ENCODE measurements at regions not wholly inside any gene's neighbourhood (a gene's known extent, or its start where the extent isn't known, plus 50 kb on each side); places are given as distances from the start of the nearest gene placed in this dataset.

GRCh38 chr13:40079721-40080120 lies 424.3 kb downstream of the COG6 start:
- no peaks in the 10 kb centered on the region for H3K4me1 ChIP-seq (ENCODE audit: insufficient read depth, low read length, poor library complexity, severe bottlenecking)
- ChIA-PET POLR2A (interaction anchor here (0.5 to 1.7 kb wide), 8 partner anchors 10 to 679 kb away, joined by 3 to 7 read pairs (median 4); no protein-coding TSS in a partner anchor), CTCF (ENCODE audit: unreplicated experiment) (no interaction called here)
- no peak overlapping the region for H3K27ac ChIP-seq (ENCODE audit: low read depth, low read length, poor library complexity, severe bottlenecking)
- TF ChIP-seq EZH2phosphoT487 (IDR thresholded peaks at IDR 0.05; ENCODE audit: borderline replicate concordance, low read depth, low read length) = no peak
- TF ChIP-seq, protein P1, sequence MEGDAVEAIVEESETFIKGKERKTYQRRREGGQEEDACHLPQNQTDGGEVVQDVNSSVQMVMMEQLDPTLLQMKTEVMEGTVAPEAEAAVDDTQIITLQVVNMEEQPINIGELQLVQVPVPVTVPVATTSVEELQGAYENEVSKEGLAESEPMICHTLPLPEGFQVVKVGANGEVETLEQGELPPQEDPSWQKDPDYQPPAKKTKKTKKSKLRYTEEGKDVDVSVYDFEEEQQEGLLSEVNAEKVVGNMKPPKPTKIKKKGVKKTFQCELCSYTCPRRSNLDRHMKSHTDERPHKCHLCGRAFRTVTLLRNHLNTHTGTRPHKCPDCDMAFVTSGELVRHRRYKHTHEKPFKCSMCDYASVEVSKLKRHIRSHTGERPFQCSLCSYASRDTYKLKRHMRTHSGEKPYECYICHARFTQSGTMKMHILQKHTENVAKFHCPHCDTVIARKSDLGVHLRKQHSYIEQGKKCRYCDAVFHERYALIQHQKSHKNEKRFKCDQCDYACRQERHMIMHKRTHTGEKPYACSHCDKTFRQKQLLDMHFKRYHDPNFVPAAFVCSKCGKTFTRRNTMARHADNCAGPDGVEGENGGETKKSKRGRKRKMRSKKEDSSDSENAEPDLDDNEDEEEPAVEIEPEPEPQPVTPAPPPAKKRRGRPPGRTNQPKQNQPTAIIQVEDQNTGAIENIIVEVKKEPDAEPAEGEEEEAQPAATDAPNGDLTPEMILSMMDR (conservative IDR thresholded peaks at IDR 0.05; ENCODE audit: low read length) = no peak
- no peak for DNase-seq (ENCODE audit: low spot score)
- no peak overlapping the region for H2AFZ ChIP-seq (ENCODE audit: low read length)
- H3K9me3 ChIP-seq (ENCODE audit: low read length) = no peaks in the 10 kb centered on the region
- H3K9me2 ChIP-seq (ENCODE audit: insufficient read depth, low read length) = no peaks in the 10 kb centered on the region
- no peaks in the 10 kb centered on the region for H3K36me3 ChIP-seq (ENCODE audit: insufficient read depth, low read length)
- intact Hi-C loops (cut with micrococcal nuclease; ENCODE audit: unreplicated experiment) = no loop called here
- H3K4me3 ChIP-seq (ENCODE audit: low read depth, low read length, poor library complexity, severe bottlenecking) = no peak overlapping the region
- H4K20me1 ChIP-seq (ENCODE audit: insufficient read depth, low read length) = no peaks in the 10 kb centered on the region
- H3K79me2 ChIP-seq (ENCODE audit: insufficient read depth, low read depth, low read length) = no peaks in the 10 kb centered on the region
- BruUV-seq (replicated peaks) = no TSS peak
- no peak overlapping the region for H3K4me2 ChIP-seq (ENCODE audit: low read length)

DNA sequence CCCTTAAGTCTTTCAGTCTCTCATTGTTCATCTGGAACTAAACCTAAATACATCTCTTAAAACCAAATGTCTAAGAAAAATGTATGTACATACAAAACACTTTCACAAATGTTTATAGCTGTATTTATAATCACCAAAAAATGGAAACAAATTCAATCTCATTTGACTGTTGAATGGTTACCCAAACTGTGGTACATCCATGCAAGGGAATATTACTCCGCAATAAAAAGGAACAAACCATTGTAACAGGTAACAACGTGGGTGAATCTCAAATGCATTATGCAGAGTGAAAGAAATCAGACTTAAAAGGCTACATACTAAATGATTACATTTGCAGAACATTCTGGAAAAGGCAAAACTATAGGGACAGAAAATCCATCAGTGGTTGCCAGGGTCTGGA lies 425.2 kb downstream of the COG6 start:
- ChIA-PET POLR2A (interaction anchor here (1.3 to 1.7 kb wide), 2 partner anchors 9 to 38 kb away, joined by 4 to 7 read pairs; no protein-coding TSS in a partner anchor), CTCF (ENCODE audit: unreplicated experiment) (interaction anchor here (0.6 kb wide), 1 partner anchor 21 kb away, joined by 3 read pairs; no protein-coding TSS in a partner anchor)
- H4K20me1 ChIP-seq (ENCODE audit: insufficient read depth, low read length) = no peaks in the 10 kb centered on the region
- no peaks in the 10 kb centered on the region for H3K4me1 ChIP-seq (ENCODE audit: insufficient read depth, low read length, poor library complexity, severe bottlenecking)
- no peak for TF ChIP-seq EZH2phosphoT487 (IDR thresholded peaks at IDR 0.05; ENCODE audit: borderline replicate concordance, low read depth, low read length)
- TF ChIP-seq, protein P1 (conservative IDR thresholded peaks at IDR 0.05; ENCODE audit: low read length) = no peak
- H3K9me2 ChIP-seq (ENCODE audit: insufficient read depth, low read length) = no peaks in the 10 kb centered on the region
- no peak overlapping the region for H2AFZ ChIP-seq (ENCODE audit: low read length)
- H3K4me2 ChIP-seq (ENCODE audit: low read length) = no peak overlapping the region
- no peaks in the 10 kb centered on the region for H3K79me2 ChIP-seq (ENCODE audit: insufficient read depth, low read depth, low read length)
- BruUV-seq (replicated peaks) = no TSS peak
- intact Hi-C loops (cut with micrococcal nuclease; ENCODE audit: unreplicated experiment) = no loop called here
- no peaks in the 10 kb centered on the region for H3K9me3 ChIP-seq (ENCODE audit: low read length)
- no peak overlapping the region for H3K27ac ChIP-seq (ENCODE audit: low read depth, low read length, poor library complexity, severe bottlenecking)
- H3K4me3 ChIP-seq (ENCODE audit: low read depth, low read length, poor library complexity, severe bottlenecking) = no peak overlapping the region
- DNase-seq (ENCODE audit: low spot score) = no peak
- H3K36me3 ChIP-seq (ENCODE audit: insufficient read depth, low read length) = no peaks in the 10 kb centered on the region

DNA sequence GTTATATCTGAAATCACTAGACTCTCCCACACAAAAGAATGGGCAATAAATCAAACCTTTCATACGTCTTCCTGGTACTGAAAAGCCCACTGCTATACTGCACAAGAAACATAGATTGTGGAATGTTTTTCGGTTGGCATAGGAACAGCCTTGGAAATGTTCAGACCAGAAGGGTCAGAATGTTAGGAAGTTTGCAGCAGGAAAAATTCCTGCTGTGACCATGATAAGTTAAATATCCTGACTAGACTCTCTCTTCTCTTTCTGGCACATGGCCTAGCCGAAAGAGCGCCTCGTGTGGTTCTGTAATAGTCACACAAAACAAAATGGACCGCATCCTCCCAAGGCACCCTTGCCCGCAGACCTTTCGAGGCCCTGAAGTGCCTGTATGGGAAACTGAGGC lies 427.2 kb downstream of the COG6 start:
- TF ChIP-seq EZH2phosphoT487 (IDR thresholded peaks at IDR 0.05; ENCODE audit: borderline replicate concordance, low read depth, low read length) = no peak
- TF ChIP-seq, protein P1 (conservative IDR thresholded peaks at IDR 0.05; ENCODE audit: low read length) = 0 out of 2 replicates have a peak, but pooled peaks have one; percentile 23
- H3K4me3 ChIP-seq (ENCODE audit: low read depth, low read length, poor library complexity, severe bottlenecking) = no peak overlapping the region
- no peak overlapping the region for H3K27ac ChIP-seq (ENCODE audit: low read depth, low read length, poor library complexity, severe bottlenecking)
- H2AFZ ChIP-seq (ENCODE audit: low read length) = no peak overlapping the region
- intact Hi-C loops (cut with micrococcal nuclease; ENCODE audit: unreplicated experiment) = no loop called here
- no peak for DNase-seq (ENCODE audit: low spot score)
- POLR2A ChIA-PET = no interaction called here
- CTCF ChIA-PET (ENCODE audit: unreplicated experiment) = no interaction called here
- no TSS peak for BruUV-seq (replicated peaks)
- H3K79me2 ChIP-seq (ENCODE audit: insufficient read depth, low read depth, low read length) = no peaks in the 10 kb centered on the region
- no peak overlapping the region for H3K4me2 ChIP-seq (ENCODE audit: low read length)
- no peaks in the 10 kb centered on the region for H4K20me1 ChIP-seq (ENCODE audit: insufficient read depth, low read length)
- H3K36me3 ChIP-seq (ENCODE audit: insufficient read depth, low read length) = no peaks in the 10 kb centered on the region
- no peaks in the 10 kb centered on the region for H3K9me2 ChIP-seq (ENCODE audit: insufficient read depth, low read length)
- no peaks in the 10 kb centered on the region for H3K4me1 ChIP-seq (ENCODE audit: insufficient read depth, low read length, poor library complexity, severe bottlenecking)
- no peaks in the 10 kb centered on the region for H3K9me3 ChIP-seq (ENCODE audit: low read length)
